Neural cell (in vitro differentiated cells): ENCODE measurements at regions not wholly inside any gene's neighbourhood (a gene's known extent, or its start where the extent isn't known, plus 50 kb on each side); places are given as distances from the start of the nearest gene placed in this dataset.

Experiments
- H2AFZ ChIP-seq: fragments of 200-600, 300-800 bp; sonication (generic), shearing (Covaris generic); 2 replicates; pipeline ENCODE4 v1.6.0; 2014; ENCODE audit warnings: low read depth, mild to moderate bottlenecking, antibody characterized with exemption, low read length, moderate library complexity
- H3F3A ChIP-seq: fragments of 200-600 bp; shearing (Covaris generic); 2 replicates; pipeline ENCODE4 v1.6.1; 2016; ENCODE audit warnings: mild to moderate bottlenecking, moderate library complexity, mixed read lengths, antibody characterized with exemption, low read length; ENCODE audit not compliant: insufficient read depth, poor library complexity, severe bottlenecking
- H3K27ac ChIP-seq: fragments of 200-600, 300-800 bp; sonication (generic), shearing (Covaris generic); 2 replicates; pipeline ENCODE4 v1.5.1; 2014; ENCODE audit warnings: mild to moderate bottlenecking, low read length, moderate library complexity
- H3K27me3 ChIP-seq: fragments of 300-800, 200-600 bp; sonication (generic), shearing (Covaris generic); 2 replicates; pipeline ENCODE4 v1.6.0; 2014; ENCODE audit warnings: mild to moderate bottlenecking, low read depth, low read length, moderate library complexity; ENCODE audit not compliant: insufficient read depth
- H3K36me3 ChIP-seq: fragments of 300-800, 200-600 bp; sonication (generic), shearing (Covaris generic); 2 replicates; pipeline ENCODE4 v1.5.1; 2014; ENCODE audit warnings: mild to moderate bottlenecking, antibody characterized with exemption, low read length, moderate library complexity; ENCODE audit not compliant: insufficient read depth
- H3K4me2 ChIP-seq: fragments of 300-800, 200-600 bp; sonication (generic), shearing (Covaris generic); 2 replicates; pipeline ENCODE4 v1.6.0; 2014; ENCODE audit warnings: mild to moderate bottlenecking, low read length
- H3K4me3 ChIP-seq: fragments of 300-800, 200-600 bp; sonication (generic), shearing (Covaris generic); 2 replicates; pipeline ENCODE4 v1.5.1; 2014; ENCODE audit warnings: mild to moderate bottlenecking, low read length, moderate library complexity
- H3K79me2 ChIP-seq: fragments of 200-600 bp; shearing (Covaris generic); replicated peaks from 2 replicates; pipeline ENCODE4 v1.6.0; 2014; ENCODE audit warnings: mild to moderate bottlenecking, low read length, moderate library complexity; ENCODE audit not compliant: insufficient read depth
- H3K9ac ChIP-seq: fragments of 300-800, 200-600 bp; sonication (generic), shearing (Covaris generic); 2 replicates; pipeline ENCODE4 v1.6.1; 2016; ENCODE audit warnings: mild to moderate bottlenecking, low read length, mixed read lengths
- H3K9me2 ChIP-seq: fragments of 200-600 bp; shearing (Covaris generic); 2 replicates; pipeline ENCODE4 v1.6.1; 2016; ENCODE audit warnings: mild to moderate bottlenecking, low read length, mixed read lengths; ENCODE audit not compliant: insufficient read depth
- H3K9me3 ChIP-seq: fragments of 200-600, 300-800 bp; sonication (generic), shearing (Covaris generic); 2 replicates; pipeline ENCODE4 v1.6.1; 2016; ENCODE audit warnings: mild to moderate bottlenecking, mixed run types, low read length, moderate library complexity, mixed read lengths
- H4K20me1 ChIP-seq: fragments of 200-600 bp; shearing (Covaris generic); 2 replicates; pipeline ENCODE4 v1.6.1; 2016; ENCODE audit warnings: mild to moderate bottlenecking, mixed run types; ENCODE audit not compliant: insufficient read depth
- CTCF ChIP-seq: fragments of 450-650 bp; IDR thresholded peaks from 2 replicates; pipeline ENCODE4 v1.5.1; 2014; ENCODE audit warnings: antibody characterized with exemption, mild to moderate bottlenecking, moderate library complexity; ENCODE audit not compliant: poor library complexity, severe bottlenecking
- EP300 ChIP-seq: fragments of 450-650 bp; conservative IDR thresholded peaks from 2 replicates; pipeline ENCODE4 v1.6.1; 2014; ENCODE audit warnings: antibody characterized with exemption, mild to moderate bottlenecking, moderate library complexity; ENCODE audit not compliant: poor library complexity, severe bottlenecking
- EZH2 ChIP-seq: fragments of 200-600, 300-800 bp; shearing (Covaris generic), sonication (generic); IDR thresholded peaks from 2 replicates; pipeline ENCODE4 v1.6.1; 2014; ENCODE audit warnings: antibody characterized with exemption, low read length, borderline replicate concordance, mild to moderate bottlenecking; ENCODE audit not compliant: insufficient read depth, poor library complexity, severe bottlenecking
- MXI1 ChIP-seq: fragments of 450-650 bp; conservative IDR thresholded peaks from 2 replicates; pipeline ENCODE4 v1.6.1; 2014; ENCODE audit warnings: antibody characterized with exemption, mild to moderate bottlenecking; ENCODE audit not compliant: poor library complexity, severe bottlenecking
- POLR2AphosphoS5 ChIP-seq: IDR thresholded peaks from 2 replicates; pipeline ENCODE4 v1.6.1; 2012
- RAD21 ChIP-seq: fragments of 450-650 bp; conservative IDR thresholded peaks from 2 replicates; pipeline ENCODE4 v1.6.1; 2014; ENCODE audit warnings: antibody characterized with exemption, mild to moderate bottlenecking, moderate library complexity
- REST ChIP-seq: IDR thresholded peaks from 2 replicates; pipeline ENCODE4 v1.6.1; 2012; ENCODE audit warnings: borderline replicate concordance
- SMC3 ChIP-seq: fragments of 450-650 bp; conservative IDR thresholded peaks from 2 replicates; pipeline ENCODE4 v1.6.1; 2014; ENCODE audit warnings: antibody characterized with exemption, mild to moderate bottlenecking, moderate library complexity; ENCODE audit not compliant: poor library complexity
- TAF1 ChIP-seq: IDR thresholded peaks from 2 replicates; pipeline ENCODE4 v1.6.1; 2012; ENCODE audit warnings: low read depth

GRCh38 chr22:23401910-23402274 lies 178.2 kb downstream of the IGLL1 start:
- H3K27me3 ChIP-seq: no peaks in the 10 kb centered on the region
- H4K20me1 ChIP-seq: no peaks in the 10 kb centered on the region
- H3K9me3 ChIP-seq: no peaks in the 10 kb centered on the region
- TF ChIP-seq TAF1 (no peak), SMC3 (no peak), EZH2 (no peak), CTCF (no peak), RAD21 (no peak), REST (no peak), MXI1 (no peak), POLR2AphosphoS5 (no peak)
- H3K4me3 ChIP-seq: peak overlapping the region; percentile 60
- peak overlapping the region; percentile 57 for H3K9ac ChIP-seq
- no peaks in the 10 kb centered on the region for H3F3A ChIP-seq
- no peak overlapping the region for H3K27ac ChIP-seq
- no peak overlapping the region for H2AFZ ChIP-seq
- H3K4me2 ChIP-seq: no peak overlapping the region
- no peaks in the 10 kb centered on the region for H3K79me2 ChIP-seq
- H3K9me2 ChIP-seq: no peaks in the 10 kb centered on the region
- no peaks in the 10 kb centered on the region for H3K36me3 ChIP-seq

DNA sequence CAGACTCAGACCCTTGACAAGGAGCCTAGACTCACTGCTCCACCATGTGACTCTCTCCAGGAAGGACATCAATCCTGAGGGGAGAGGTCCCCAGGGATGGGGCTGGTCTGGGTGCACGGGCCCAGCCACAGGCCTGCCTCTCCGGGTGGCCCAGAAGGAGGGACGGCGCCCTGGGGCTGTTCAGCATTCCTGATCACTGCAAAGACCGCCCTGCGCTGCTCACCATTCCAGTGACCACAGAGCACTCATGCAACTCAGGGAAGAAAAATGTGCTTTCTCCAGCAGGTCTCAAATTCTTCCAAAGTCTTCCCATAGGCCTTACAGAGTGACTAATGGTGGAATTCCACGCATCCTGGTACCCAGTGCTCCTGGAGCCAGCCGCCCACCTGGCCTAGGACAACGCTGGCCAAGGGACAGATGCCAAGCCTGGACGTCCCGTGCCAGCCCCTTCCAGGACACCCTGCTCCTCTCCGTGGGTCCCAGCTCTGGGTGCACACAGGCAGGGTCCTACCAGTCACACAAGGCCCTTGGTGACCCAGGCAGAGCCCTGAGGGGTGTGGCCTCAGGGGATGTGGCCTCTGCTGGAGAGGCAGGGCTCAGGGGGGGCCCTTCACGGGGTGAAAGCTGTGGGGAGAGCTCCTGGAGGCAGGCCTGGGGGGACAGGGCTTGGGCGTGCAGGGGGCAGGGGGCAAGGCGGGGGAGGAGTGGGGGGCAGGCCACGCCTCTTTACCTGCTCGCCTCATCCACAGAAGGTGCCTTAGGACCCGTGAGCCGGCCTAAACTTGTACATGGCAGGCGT lies 178.8 kb downstream of the IGLL1 start:
- no peak for TF ChIP-seq CTCF
- no peak for TF ChIP-seq MXI1
- no peak for TF ChIP-seq TAF1
- no peak for TF ChIP-seq POLR2AphosphoS5
- TF ChIP-seq EZH2: no peak
- no peak for TF ChIP-seq EP300
- TF ChIP-seq SMC3: no peak
- TF ChIP-seq RAD21: no peak
- no peak for TF ChIP-seq REST
- no peaks in the 10 kb centered on the region for H3K9me2 ChIP-seq
- H4K20me1 ChIP-seq: no peaks in the 10 kb centered on the region
- peak overlapping the region; percentile 60 for H3K4me3 ChIP-seq
- H3K9me3 ChIP-seq: no peaks in the 10 kb centered on the region
- no peak overlapping the region for H2AFZ ChIP-seq
- H3K79me2 ChIP-seq: no peaks in the 10 kb centered on the region
- no peaks in the 10 kb centered on the region for H3K27me3 ChIP-seq
- H3F3A ChIP-seq: no peaks in the 10 kb centered on the region
- H3K36me3 ChIP-seq: no peaks in the 10 kb centered on the region
- H3K4me2 ChIP-seq: no peak overlapping the region
- no peak overlapping the region for H3K27ac ChIP-seq
- no peak overlapping the region for H3K9ac ChIP-seq
